ENCODE measurements at regions not wholly inside any gene's neighbourhood (a gene's known extent, or its start where the extent isn't known, plus 50 kb on each side); places are given as distances from the start of the nearest gene placed in this dataset.

DNA sequence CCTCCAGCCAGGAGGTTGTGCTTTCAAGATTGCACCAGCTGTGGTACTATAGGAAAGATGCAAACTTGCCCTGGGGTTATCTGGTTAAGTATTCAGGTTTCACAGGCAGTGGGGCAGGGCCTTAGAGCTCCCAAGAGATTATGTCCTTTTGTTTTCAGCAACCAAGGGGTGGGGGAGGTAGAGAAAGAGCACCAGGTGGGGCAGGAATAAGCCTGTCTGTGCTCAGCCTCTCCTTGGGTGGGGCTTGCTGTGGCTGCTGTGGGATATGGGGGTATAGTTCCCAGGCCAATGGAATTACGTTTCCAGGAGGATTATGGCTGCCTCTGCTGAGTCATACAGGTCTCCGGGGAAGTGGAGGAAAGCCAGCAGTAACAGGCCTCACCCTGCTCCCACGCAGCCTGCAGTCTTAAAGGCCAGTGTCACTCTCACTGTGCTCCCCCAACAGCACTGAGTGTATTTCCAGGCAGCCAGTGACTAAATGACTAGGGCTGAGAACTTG is 508.6 kb downstream of the RWDD3 start (continued):
- TF ChIP-seq, protein P1, sequence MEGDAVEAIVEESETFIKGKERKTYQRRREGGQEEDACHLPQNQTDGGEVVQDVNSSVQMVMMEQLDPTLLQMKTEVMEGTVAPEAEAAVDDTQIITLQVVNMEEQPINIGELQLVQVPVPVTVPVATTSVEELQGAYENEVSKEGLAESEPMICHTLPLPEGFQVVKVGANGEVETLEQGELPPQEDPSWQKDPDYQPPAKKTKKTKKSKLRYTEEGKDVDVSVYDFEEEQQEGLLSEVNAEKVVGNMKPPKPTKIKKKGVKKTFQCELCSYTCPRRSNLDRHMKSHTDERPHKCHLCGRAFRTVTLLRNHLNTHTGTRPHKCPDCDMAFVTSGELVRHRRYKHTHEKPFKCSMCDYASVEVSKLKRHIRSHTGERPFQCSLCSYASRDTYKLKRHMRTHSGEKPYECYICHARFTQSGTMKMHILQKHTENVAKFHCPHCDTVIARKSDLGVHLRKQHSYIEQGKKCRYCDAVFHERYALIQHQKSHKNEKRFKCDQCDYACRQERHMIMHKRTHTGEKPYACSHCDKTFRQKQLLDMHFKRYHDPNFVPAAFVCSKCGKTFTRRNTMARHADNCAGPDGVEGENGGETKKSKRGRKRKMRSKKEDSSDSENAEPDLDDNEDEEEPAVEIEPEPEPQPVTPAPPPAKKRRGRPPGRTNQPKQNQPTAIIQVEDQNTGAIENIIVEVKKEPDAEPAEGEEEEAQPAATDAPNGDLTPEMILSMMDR (IDR thresholded peaks at IDR 0.05; ENCODE audit: control extremely low read depth in 1 of 3, insufficient read depth in 1 of 3, low read depth in 1 of 3, low read length in 3 of 3), result no peak

All from H1 (cell line).